ENCODE measurements at regions not wholly inside any gene's neighbourhood (a gene's known extent, or its start where the extent isn't known, plus 50 kb on each side); places are given as distances from the start of the nearest gene placed in this dataset.

- TF ChIP-seq CTCF (conservative IDR thresholded peaks at IDR 0.05) (no peak), EZH2 (IDR thresholded peaks at IDR 0.05; ENCODE audit: low read depth) (no peak)
Measured at GRCh38 chr2:60379216-60379615, 174.2 kb downstream of the BCL11A start.

All from PC-9 (cell line).